OCI-LY3 (cell line): ENCODE measurements at regions not wholly inside any gene's neighbourhood (a gene's known extent, or its start where the extent isn't known, plus 50 kb on each side); places are given as distances from the start of the nearest gene placed in this dataset.

Source experiments
- H2AFZ ChIP-seq: fragments of 200-600, 300-600 bp; shearing (Covaris generic); 2 replicates; pipeline ENCODE4 v1.6.0; 2014; ENCODE audit warnings: antibody characterized with exemption, low read depth, low read length
- H3K27ac ChIP-seq: fragments of 200-600, 300-600 bp; sonication (generic); 2 replicates; pipeline ENCODE4 v1.5.1; 2014; ENCODE audit warnings: mild to moderate bottlenecking, low read length, moderate library complexity, mixed read lengths
- H3K27me3 ChIP-seq: fragments of 200-600, 300-600 bp; sonication (generic); 2 replicates; pipeline ENCODE4 v1.6.1; 2014; ENCODE audit warnings: low read depth, low read length, mixed read lengths
- H3K36me3 ChIP-seq: fragments of 200-600, 300-600 bp; sonication (generic); replicated peaks from 2 replicates; pipeline ENCODE3; 2014; ENCODE audit warnings: low read depth, low read length, mixed read lengths
- H3K4me1 ChIP-seq: fragments of 300-600, 200-600 bp; sonication (generic); 2 replicates; pipeline ENCODE4 v1.6.1; 2014; ENCODE audit warnings: low read length, mixed read lengths
- H3K4me2 ChIP-seq: fragments of 200-600, 300-600 bp; sonication (generic); 2 replicates; pipeline ENCODE4 v1.6.1; 2014; ENCODE audit warnings: low read length, mixed read lengths
- H3K4me3 ChIP-seq: fragments of 300-600, 200-600 bp; sonication (generic); 2 replicates; pipeline ENCODE4 v1.5.1; 2014; ENCODE audit warnings: antibody characterized with exemption, mild to moderate bottlenecking, low read length, moderate library complexity
- H3K79me2 ChIP-seq: fragments of 300-600, 200-600 bp; shearing (Covaris generic); 2 replicates; pipeline ENCODE4 v1.6.1; 2014; ENCODE audit warnings: mild to moderate bottlenecking, low read length, mixed read lengths
- H3K9ac ChIP-seq: fragments of 300-600, 200-600 bp; shearing (Covaris generic); 2 replicates; pipeline ENCODE4 v1.6.0; 2014; ENCODE audit warnings: mild to moderate bottlenecking, low read length, moderate library complexity
- H3K9me3 ChIP-seq: fragments of 200-600, 300-600 bp; shearing (Covaris generic); 2 replicates; pipeline ENCODE4 v1.6.1; 2014; ENCODE audit warnings: low read length, mixed read lengths; ENCODE audit not compliant: insufficient read depth
- H4K20me1 ChIP-seq: fragments of 200-600, 300-600 bp; sonication (generic); 2 replicates; pipeline ENCODE4 v1.6.1; 2016; ENCODE audit warnings: low read length, mixed read lengths; ENCODE audit not compliant: insufficient read depth
- EZH2phosphoT487 ChIP-seq: fragments of 200-600 bp; shearing (Covaris generic); IDR thresholded peaks from 2 replicates; pipeline ENCODE4 v1.6.1; 2018; ENCODE audit warnings: antibody characterized with exemption, mixed run types, low read depth
- TF ChIP-seq, protein P1 (sequence below): fragments of 200-600, 300-600 bp; sonication (generic); IDR thresholded peaks from 2 replicates; pipeline ENCODE4 v1.5.1; 2014; ENCODE audit warnings: antibody characterized with exemption, low read length, low read depth

DNA sequence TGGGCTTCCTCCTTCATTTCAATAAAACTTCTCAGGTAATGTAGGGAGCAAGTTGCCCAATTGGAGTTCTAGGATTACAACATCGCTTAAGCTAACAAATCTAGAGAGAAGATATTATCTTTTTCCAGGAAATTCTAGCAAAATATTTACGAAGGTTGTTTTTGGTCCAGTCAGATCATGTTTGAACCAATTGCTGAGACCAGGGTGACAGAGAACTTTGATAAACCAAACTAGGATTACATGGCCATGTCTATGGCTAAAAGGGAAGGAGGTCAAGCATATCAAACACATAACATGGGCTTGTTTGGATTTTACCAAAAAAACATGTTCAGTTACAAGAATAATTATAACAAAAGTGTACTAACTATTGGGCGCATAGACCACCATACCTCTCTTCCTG, 442.4 kb upstream of the SGCG start:
- H4K20me1 ChIP-seq: no peaks in the 10 kb centered on the region
- no peaks in the 10 kb centered on the region for H3K36me3 ChIP-seq
- no peaks in the 10 kb centered on the region for H3K9me3 ChIP-seq
- H2AFZ ChIP-seq: no peak overlapping the region
- no peak overlapping the region for H3K4me2 ChIP-seq
- no peaks in the 10 kb centered on the region for H3K79me2 ChIP-seq
- no peak overlapping the region for H3K27ac ChIP-seq
- H3K4me3 ChIP-seq: no peak overlapping the region
- H3K9ac ChIP-seq: no peak overlapping the region
- no peaks in the 10 kb centered on the region for H3K27me3 ChIP-seq
- TF ChIP-seq, protein P1, sequence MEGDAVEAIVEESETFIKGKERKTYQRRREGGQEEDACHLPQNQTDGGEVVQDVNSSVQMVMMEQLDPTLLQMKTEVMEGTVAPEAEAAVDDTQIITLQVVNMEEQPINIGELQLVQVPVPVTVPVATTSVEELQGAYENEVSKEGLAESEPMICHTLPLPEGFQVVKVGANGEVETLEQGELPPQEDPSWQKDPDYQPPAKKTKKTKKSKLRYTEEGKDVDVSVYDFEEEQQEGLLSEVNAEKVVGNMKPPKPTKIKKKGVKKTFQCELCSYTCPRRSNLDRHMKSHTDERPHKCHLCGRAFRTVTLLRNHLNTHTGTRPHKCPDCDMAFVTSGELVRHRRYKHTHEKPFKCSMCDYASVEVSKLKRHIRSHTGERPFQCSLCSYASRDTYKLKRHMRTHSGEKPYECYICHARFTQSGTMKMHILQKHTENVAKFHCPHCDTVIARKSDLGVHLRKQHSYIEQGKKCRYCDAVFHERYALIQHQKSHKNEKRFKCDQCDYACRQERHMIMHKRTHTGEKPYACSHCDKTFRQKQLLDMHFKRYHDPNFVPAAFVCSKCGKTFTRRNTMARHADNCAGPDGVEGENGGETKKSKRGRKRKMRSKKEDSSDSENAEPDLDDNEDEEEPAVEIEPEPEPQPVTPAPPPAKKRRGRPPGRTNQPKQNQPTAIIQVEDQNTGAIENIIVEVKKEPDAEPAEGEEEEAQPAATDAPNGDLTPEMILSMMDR: no peak
- no peak for TF ChIP-seq EZH2phosphoT487
- no peaks in the 10 kb centered on the region for H3K4me1 ChIP-seq

DNA sequence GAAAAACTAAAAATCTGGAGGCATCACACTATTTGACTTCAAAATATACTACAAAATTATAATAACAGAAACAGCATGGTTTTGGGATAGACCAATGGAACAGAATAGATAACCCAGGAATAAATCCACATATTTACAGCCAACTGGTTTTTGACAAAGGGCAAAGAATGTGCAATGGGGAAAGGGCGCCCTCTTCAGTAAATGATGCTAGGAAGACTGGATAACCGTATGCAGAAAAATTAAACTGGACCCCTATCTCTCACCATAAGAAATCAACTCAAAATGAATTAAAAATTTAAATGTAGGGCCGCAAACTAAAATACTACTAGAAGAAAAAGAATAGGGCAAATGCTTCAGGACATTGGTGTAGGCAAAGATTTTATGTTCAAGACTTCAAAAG, 440.5 kb upstream of the SGCG start:
- TF ChIP-seq, protein P1: peak; percentile 47
- TF ChIP-seq EZH2phosphoT487: no peak
- no peaks in the 10 kb centered on the region for H4K20me1 ChIP-seq
- no peaks in the 10 kb centered on the region for H3K36me3 ChIP-seq
- H3K4me3 ChIP-seq: no peak overlapping the region
- H3K9ac ChIP-seq: no peak overlapping the region
- no peaks in the 10 kb centered on the region for H3K9me3 ChIP-seq
- H3K4me2 ChIP-seq: no peak overlapping the region
- no peak overlapping the region for H3K27ac ChIP-seq
- no peaks in the 10 kb centered on the region for H3K4me1 ChIP-seq
- no peaks in the 10 kb centered on the region for H3K79me2 ChIP-seq
- H3K27me3 ChIP-seq: no peaks in the 10 kb centered on the region
- H2AFZ ChIP-seq: no peak overlapping the region

DNA sequence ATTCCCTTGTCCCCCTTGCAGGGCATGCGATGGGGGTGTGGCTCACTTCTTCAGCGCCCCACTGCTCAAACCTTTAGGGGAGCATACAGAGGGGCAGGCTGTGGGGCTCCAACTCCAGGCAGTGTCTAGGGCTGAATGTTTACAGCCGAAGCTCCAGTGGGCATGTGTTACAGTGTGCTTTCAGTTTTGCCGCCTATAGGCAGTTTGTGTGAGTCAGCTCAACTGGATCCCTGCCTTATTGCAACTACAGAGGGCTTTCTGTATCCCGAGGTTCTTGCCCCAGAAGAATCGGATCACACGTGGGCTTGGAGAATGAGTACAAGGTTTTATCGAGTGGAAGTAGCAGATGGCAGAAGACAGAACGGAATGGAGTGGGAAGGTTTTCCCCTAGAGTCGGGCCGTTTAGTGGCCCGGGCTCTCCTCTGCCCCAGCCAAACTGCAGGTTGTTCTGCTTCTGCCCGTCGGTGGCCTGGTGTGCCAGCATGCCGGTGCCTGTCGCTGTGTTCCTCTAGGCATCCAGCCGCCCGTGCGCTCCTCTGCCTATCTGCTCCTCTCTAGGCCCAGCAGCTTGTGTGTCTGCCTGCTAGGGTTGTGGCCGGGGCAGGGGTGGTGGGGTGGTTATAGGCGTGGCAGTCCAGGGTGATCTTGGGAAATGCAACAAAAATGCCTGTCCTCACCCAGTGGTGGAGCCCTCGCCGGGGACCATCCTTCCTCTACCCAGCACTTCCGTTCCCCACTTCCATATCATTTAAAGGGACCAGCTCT, 435.9 kb upstream of the SGCG start:
- Histone ChIP-seq H3K27me3 (no peaks in the 10 kb centered on the region), H2AFZ (no peak overlapping the region)

DNA sequence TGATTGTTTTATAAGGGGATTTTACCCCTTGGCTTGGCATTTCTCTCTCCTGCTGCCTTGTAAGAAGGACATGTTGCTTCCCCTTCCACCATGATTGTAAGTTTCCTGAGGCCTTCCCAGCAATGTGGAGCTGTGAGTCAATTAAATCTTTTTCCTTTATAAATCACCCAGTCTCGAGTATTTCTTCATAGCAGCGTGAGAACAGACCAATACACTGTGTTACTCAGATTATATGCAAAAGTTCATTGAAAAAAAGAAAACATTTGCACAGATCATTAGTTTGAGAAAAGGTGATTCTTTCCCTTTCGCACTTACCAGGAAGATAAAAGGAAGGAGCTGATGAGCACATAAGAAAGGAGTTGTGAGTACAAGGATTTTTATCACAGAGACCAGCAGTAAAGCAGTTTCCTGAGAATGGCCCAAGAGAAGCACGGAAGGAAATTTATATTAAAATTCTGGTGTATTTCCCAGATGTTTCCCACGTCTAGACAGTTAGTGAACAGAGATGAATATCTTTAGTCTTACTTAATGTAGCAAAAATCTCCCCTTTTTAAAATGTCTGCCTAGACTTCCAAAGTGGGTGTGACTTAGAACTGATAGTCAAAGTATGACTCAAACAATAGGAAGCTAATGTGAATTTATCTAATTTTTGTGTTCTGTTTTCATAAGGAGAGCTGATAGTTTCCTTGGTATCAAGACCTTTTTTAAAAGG, 431.8 kb upstream of the SGCG start:
- Histone ChIP-seq H3K4me3 (no peak overlapping the region), H3K27me3 (no peaks in the 10 kb centered on the region), H3K79me2 (no peaks in the 10 kb centered on the region), H4K20me1 (no peaks in the 10 kb centered on the region), H3K4me2 (no peak overlapping the region), H3K9ac (no peak overlapping the region), H3K4me1 (no peaks in the 10 kb centered on the region), H2AFZ (no peak overlapping the region), H3K9me3 (no peaks in the 10 kb centered on the region), H3K27ac (no peak overlapping the region), H3K36me3 (no peaks in the 10 kb centered on the region)
- TF ChIP-seq, protein P1: no peak
- TF ChIP-seq EZH2phosphoT487: no peak

More for the DNA sequence above, 435.9 kb upstream of the SGCG start:
- Histone ChIP-seq H3K36me3 (no peaks in the 10 kb centered on the region), H3K4me3 (no peak overlapping the region), H4K20me1 (no peaks in the 10 kb centered on the region), H3K4me1 (no peaks in the 10 kb centered on the region), H3K9ac (no peak overlapping the region), H3K4me2 (no peak overlapping the region), H3K79me2 (no peaks in the 10 kb centered on the region), H3K27ac (no peak overlapping the region), H3K9me3 (no peaks in the 10 kb centered on the region)
- TF ChIP-seq, protein P1: no peak
- TF ChIP-seq EZH2phosphoT487: no peak
